HCT116 (cell line): ENCODE measurements at regions not wholly inside any gene's neighbourhood (a gene's known extent, or its start where the extent isn't known, plus 50 kb on each side); places are given as distances from the start of the nearest gene placed in this dataset.

Experiments used
- ATAC-seq: fragments of 200-7000 bp; cut with Tn5 transposase; 2 replicates; pipeline ENCODE4 v1.9.1; 2020; ENCODE audit warnings: mild to moderate bottlenecking, moderate library complexity
- BruUV-seq: library from RNA; stranded (reverse); fragments of 400-500 nt; replicated peaks from 2 replicates; lab custom pipeline; 2021; lab: Mats Ljungman, UMichigan
- CTCF ChIA-PET: fragments of 300-600 bp; sonication (Branson Sonifier 250); formaldehyde crosslinking; loops from one replicate; lab custom pipeline; 2021; ENCODE audit warnings: antibody characterized with exemption; lab: Charles Lee
- POLR2A ChIA-PET: fragments of 300-600, 350-600 bp; sonication (Branson Sonifier 250); formaldehyde crosslinking; loops from one replicate; lab custom pipeline; 2021; ENCODE audit warnings: antibody characterized with exemption; lab: Charles Lee
- RAD21 ChIA-PET, 2 experiments: fragments of 300-600 bp; sonication (Branson Sonifier 250); formaldehyde crosslinking; loops; one replicate each; lab custom pipeline; 2023; ENCODE audit warnings: low total read pairs in 2 of 2; ENCODE audit not compliant: uncharacterized antibody in 2 of 2, unreplicated experiment in 2 of 2, low non-redundant PET in 1 of 2; lab: Charles Lee
- DNase-seq: peaks from one replicate; pipeline ENCODE4 v3.0.0-alpha.2; 2010; ENCODE audit warnings: low read depth, low spot score
- H2AFZ ChIP-seq: fragments of 200-600 bp; shearing (Covaris generic), sonication (generic); 2 replicates; pipeline ENCODE4 v1.6.1; 2017; ENCODE audit warnings: low read depth, mixed run types, mixed read lengths, antibody characterized with exemption, low read length; ENCODE audit not compliant: poor library complexity, severe bottlenecking
- H3K27ac ChIP-seq: 2 replicates; pipeline ENCODE4 v1.5.1; 2012; ENCODE audit warnings: low read depth, low read length
- H3K27me3 ChIP-seq: fragments of 200-600 bp; sonication (generic); 2 replicates; pipeline ENCODE4 v1.6.1; 2016; ENCODE audit warnings: mixed run types, low read length, mixed read lengths; ENCODE audit not compliant: insufficient read depth
- H3K36me3 ChIP-seq, 2 experiments: fragments of 200-500 bp in 1 of 2; fragments of 200-600 bp in 1 of 2; sonication (Bioruptor generic) in 1 of 2; sonication (generic) in 1 of 2; 2 replicates each; pipeline versions ENCODE4 v1.5.1 to v1.6.1; 2014 to 2016; ENCODE audit warnings: low read length in 2 of 2, inconsistent platforms in 1 of 2, mixed read lengths in 1 of 2, mixed run types in 1 of 2; ENCODE audit not compliant: insufficient read depth in 2 of 2, control insufficient read depth in 1 of 2
- H3K4me1 ChIP-seq, 2 experiments: fragments of 200-600 bp in 1 of 2; sonication (generic) in 1 of 2; 2 replicates each; pipeline versions ENCODE4 v1.5.1 to v1.6.1; 2012 to 2017; ENCODE audit warnings: low read length in 2 of 2, inconsistent platforms in 1 of 2, mild to moderate bottlenecking in 1 of 2, mixed read lengths in 1 of 2, mixed run types in 1 of 2, moderate library complexity in 1 of 2; ENCODE audit not compliant: insufficient read depth in 2 of 2, control insufficient read depth in 1 of 2
- H3K4me2 ChIP-seq: fragments of 200-600 bp; sonication (generic); 2 replicates; pipeline ENCODE4 v1.6.1; 2017; ENCODE audit warnings: mixed run types, low read length, mixed read lengths
- H3K4me3 ChIP-seq, 2 experiments: fragments of 200-600 bp in 1 of 2; sonication (generic) in 1 of 2; replicated peaks in 1 of 2; 2 replicates each; pipeline ENCODE4 v1.5.1; 2011 to 2016; ENCODE audit warnings: low read length in 2 of 2, control low read depth in 1 of 2, low read depth in 1 of 2, mild to moderate bottlenecking in 1 of 2, mixed read lengths in 1 of 2, mixed run types in 1 of 2
- H3K79me2 ChIP-seq: fragments of 200-600 bp; sonication (generic); 2 replicates; pipeline ENCODE4 v1.6.1; 2017; ENCODE audit warnings: mild to moderate bottlenecking, mixed run types, low read length, moderate library complexity, mixed read lengths; ENCODE audit not compliant: insufficient read depth
- H3K9ac ChIP-seq: fragments of 200-600 bp; sonication (generic); 2 replicates; pipeline ENCODE4 v1.6.1; 2016; ENCODE audit warnings: low read length, mixed read lengths
- H3K9me2 ChIP-seq: fragments of 200-600 bp; sonication (generic), shearing (Covaris generic); 2 replicates; pipeline ENCODE4 v1.6.1; 2017; ENCODE audit warnings: mixed run types, mild to moderate bottlenecking, moderate library complexity; ENCODE audit not compliant: insufficient read depth
- H3K9me3 ChIP-seq, 2 experiments: fragments of 200-500 bp in 1 of 2; fragments of 200-600 bp in 1 of 2; sonication (Bioruptor generic) in 1 of 2; sonication (generic) in 1 of 2; 2 replicates each; pipeline ENCODE4 v1.6.1; 2014 to 2017; ENCODE audit warnings: low read length in 2 of 2, mixed read lengths in 2 of 2, inconsistent platforms in 1 of 2, low read depth in 1 of 2, mild to moderate bottlenecking in 1 of 2, mixed run types in 1 of 2, moderate library complexity in 1 of 2; ENCODE audit not compliant: control insufficient read depth in 1 of 2, insufficient read depth in 1 of 2
- H4K20me1 ChIP-seq: fragments of 200-600 bp; sonication (generic), shearing (Covaris generic); 2 replicates; pipeline ENCODE4 v1.6.1; 2017; ENCODE audit warnings: mixed run types, mild to moderate bottlenecking, moderate library complexity; ENCODE audit not compliant: insufficient read depth
- CBX3 ChIP-seq: IDR thresholded peaks from 2 replicates; pipeline ENCODE4 v1.6.1; 2012; ENCODE audit warnings: low read depth
- CEBPB ChIP-seq: IDR thresholded peaks from 2 replicates; pipeline ENCODE4 v1.6.1; 2012; ENCODE audit warnings: low read depth
- EGR1 ChIP-seq: IDR thresholded peaks from 2 replicates; pipeline ENCODE4 v1.6.1; 2012; ENCODE audit warnings: low read depth
- JUND ChIP-seq: IDR thresholded peaks from 2 replicates; pipeline ENCODE4 v1.6.1; 2012
- SIN3A ChIP-seq: IDR thresholded peaks from 2 replicates; pipeline ENCODE4 v1.6.1; 2012; ENCODE audit warnings: low read depth
- SRF ChIP-seq: IDR thresholded peaks from 2 replicates; pipeline ENCODE4 v1.6.1; 2012; ENCODE audit warnings: low read depth
- TCF7L2 ChIP-seq: IDR thresholded peaks from 2 replicates; pipeline ENCODE4 v1.7.0; 2011; ENCODE audit warnings: borderline replicate concordance, inconsistent platforms; ENCODE audit not compliant: insufficient read depth, insufficient read length; ENCODE audit errors: extremely low read depth
- ZFX ChIP-seq: fragments of 450-650 bp; IDR thresholded peaks from 2 replicates; pipeline ENCODE4 v1.6.1; 2017
- intact Hi-C: fragments of 100-400 bp; cut with micrococcal nuclease; formaldehyde crosslinking; loops from 2 replicates; pipeline ENCODE4 v1.10.0; 2022
- TF ChIP-seq, protein P1 (sequence below): IDR thresholded peaks from 2 replicates; pipeline ENCODE4 v1.6.1; 2012; ENCODE audit warnings: low read depth
- TF ChIP-seq, protein P2 (sequence below): IDR thresholded peaks from 2 replicates; pipeline ENCODE4 v1.6.1; 2012

DNA sequence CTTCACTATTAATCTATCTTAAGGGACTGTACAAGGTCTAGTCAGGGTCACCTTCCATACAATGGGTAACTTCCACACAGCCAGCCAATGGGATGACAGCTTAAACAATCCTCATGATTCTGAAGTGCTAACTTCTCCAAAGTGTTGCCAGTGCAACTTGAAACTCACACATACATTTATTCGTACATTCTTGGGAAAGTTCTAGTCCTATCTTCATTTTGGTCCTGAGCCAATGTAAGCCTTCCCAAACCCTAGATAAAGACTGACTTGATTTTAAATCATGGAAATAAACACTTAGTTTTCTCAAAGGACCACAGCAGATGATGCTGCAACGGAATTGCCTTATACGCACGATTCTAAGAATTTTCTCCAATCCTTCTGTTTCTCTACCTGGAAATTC lies 117.5 kb upstream of the COL1A2 start:
- no TSS peak for BruUV-seq
- intact Hi-C loops, result loop anchor here (2.0 to 5.0 kb wide), 3 partner anchors 374 to 1030 kb away; no protein-coding TSS in a partner anchor
- no peaks in the 10 kb centered on the region for H3K4me1 ChIP-seq
- H3K27me3 ChIP-seq, result 0 out of 2 replicates have a peak, but pooled peaks cover 5% of the 10 kb centered on the region
- no peak overlapping the region for H3K4me3 ChIP-seq
- ChIA-PET RAD21 (no interaction called here), POLR2A (no interaction called here), CTCF (no interaction called here)
- no peak overlapping the region for H3K9ac ChIP-seq
- H3K9me3 ChIP-seq, result no peaks in the 10 kb centered on the region; a peak in 1 of 4 replicates
- TF ChIP-seq EGR1, result no peak
- TF ChIP-seq SRF, result no peak
- TF ChIP-seq ZFX, result no peak
- no peak for TF ChIP-seq SIN3A
- TF ChIP-seq TCF7L2, result no peak
- TF ChIP-seq CBX3, result no peak
- TF ChIP-seq JUND, result no peak
- TF ChIP-seq, protein P1, sequence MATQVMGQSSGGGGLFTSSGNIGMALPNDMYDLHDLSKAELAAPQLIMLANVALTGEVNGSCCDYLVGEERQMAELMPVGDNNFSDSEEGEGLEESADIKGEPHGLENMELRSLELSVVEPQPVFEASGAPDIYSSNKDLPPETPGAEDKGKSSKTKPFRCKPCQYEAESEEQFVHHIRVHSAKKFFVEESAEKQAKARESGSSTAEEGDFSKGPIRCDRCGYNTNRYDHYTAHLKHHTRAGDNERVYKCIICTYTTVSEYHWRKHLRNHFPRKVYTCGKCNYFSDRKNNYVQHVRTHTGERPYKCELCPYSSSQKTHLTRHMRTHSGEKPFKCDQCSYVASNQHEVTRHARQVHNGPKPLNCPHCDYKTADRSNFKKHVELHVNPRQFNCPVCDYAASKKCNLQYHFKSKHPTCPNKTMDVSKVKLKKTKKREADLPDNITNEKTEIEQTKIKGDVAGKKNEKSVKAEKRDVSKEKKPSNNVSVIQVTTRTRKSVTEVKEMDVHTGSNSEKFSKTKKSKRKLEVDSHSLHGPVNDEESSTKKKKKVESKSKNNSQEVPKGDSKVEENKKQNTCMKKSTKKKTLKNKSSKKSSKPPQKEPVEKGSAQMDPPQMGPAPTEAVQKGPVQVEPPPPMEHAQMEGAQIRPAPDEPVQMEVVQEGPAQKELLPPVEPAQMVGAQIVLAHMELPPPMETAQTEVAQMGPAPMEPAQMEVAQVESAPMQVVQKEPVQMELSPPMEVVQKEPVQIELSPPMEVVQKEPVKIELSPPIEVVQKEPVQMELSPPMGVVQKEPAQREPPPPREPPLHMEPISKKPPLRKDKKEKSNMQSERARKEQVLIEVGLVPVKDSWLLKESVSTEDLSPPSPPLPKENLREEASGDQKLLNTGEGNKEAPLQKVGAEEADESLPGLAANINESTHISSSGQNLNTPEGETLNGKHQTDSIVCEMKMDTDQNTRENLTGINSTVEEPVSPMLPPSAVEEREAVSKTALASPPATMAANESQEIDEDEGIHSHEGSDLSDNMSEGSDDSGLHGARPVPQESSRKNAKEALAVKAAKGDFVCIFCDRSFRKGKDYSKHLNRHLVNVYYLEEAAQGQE, result no peak
- TF ChIP-seq CEBPB, result no peak
- TF ChIP-seq, protein P2, sequence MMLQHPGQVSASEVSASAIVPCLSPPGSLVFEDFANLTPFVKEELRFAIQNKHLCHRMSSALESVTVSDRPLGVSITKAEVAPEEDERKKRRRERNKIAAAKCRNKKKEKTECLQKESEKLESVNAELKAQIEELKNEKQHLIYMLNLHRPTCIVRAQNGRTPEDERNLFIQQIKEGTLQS, result no peak
- H4K20me1 ChIP-seq, result no peaks in the 10 kb centered on the region
- DNase-seq (no peak), ATAC-seq (peak; percentile 32; the same call in 1 of the 2 replicates)
- no peaks in the 10 kb centered on the region for H3K9me2 ChIP-seq
- H2AFZ ChIP-seq, result no peak overlapping the region
- no peaks in the 10 kb centered on the region for H3K79me2 ChIP-seq
- no peaks in the 10 kb centered on the region for H3K36me3 ChIP-seq
- no peak overlapping the region for H3K27ac ChIP-seq
- H3K4me2 ChIP-seq, result no peak overlapping the region
